ENCODE measurements at regions not wholly inside any gene's neighbourhood (a gene's known extent, or its start where the extent isn't known, plus 50 kb on each side); places are given as distances from the start of the nearest gene placed in this dataset.

DNA sequence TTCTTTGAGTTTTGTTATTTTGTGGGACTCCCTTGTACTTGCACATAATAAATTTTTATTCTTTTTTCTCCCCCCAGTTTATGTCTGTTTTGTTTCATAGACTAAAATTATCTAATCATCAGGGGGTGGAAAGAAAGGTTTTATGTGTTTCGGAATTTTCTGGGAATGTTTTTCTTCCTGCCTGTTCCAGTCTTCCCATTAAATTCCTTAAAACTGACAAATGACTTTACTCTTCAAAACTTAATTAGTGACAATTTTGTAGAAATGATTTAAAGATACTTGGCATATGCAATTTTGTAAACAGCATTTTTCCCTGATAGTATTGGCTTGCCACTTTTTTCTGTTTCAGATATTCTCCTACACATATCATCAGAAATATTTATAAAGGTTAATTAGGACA, 1813.4 kb downstream of the PCDH9 start:
- no peak for FAIRE-seq
- no peak for DNase-seq
- no peaks in the 10 kb centered on the region for H3K4me1 ChIP-seq (ENCODE audit: control insufficient read depth in 3 of 3, insufficient read depth in 2 of 3, low read depth in 1 of 3, low read length in 2 of 3)
- H3K4me3 ChIP-seq (ENCODE audit: low read depth in 1 of 3, low read length in 3 of 3): no peak overlapping the region
- 73 to 90% (median 84%) methylated on average over 1 of the region's 1 CpG for WGBS, 3 donors
- no peaks in the 10 kb centered on the region for H3K9me3 ChIP-seq (ENCODE audit: control insufficient read depth in 2 of 2, insufficient read depth in 1 of 2, low read depth in 1 of 2, low read length in 1 of 2)
- no peaks in the 10 kb centered on the region for H3K36me3 ChIP-seq (ENCODE audit: control insufficient read depth in 3 of 3, insufficient read depth in 2 of 3, low read depth in 1 of 3, low read length in 3 of 3)
- no peak overlapping the region for H3K27ac ChIP-seq (ENCODE audit: low read depth in 1 of 3, low read length in 2 of 3)
- no peaks in the 10 kb centered on the region for H3K27me3 ChIP-seq (ENCODE audit: control insufficient read depth in 3 of 3, insufficient read depth in 3 of 3, low read length in 3 of 3)

- Histone ChIP-seq H3K4me1 (ENCODE audit: control insufficient read depth in 3 of 3, insufficient read depth in 2 of 3, low read depth in 1 of 3, low read length in 2 of 3) (no peaks in the 10 kb centered on the region), H3K27me3 (ENCODE audit: control insufficient read depth in 3 of 3, insufficient read depth in 3 of 3, low read length in 3 of 3) (no peaks in the 10 kb centered on the region), H3K36me3 (ENCODE audit: control insufficient read depth in 3 of 3, insufficient read depth in 2 of 3, low read depth in 1 of 3, low read length in 3 of 3) (no peaks in the 10 kb centered on the region), H3K27ac (ENCODE audit: low read depth in 1 of 3, low read length in 2 of 3) (no peak overlapping the region), H3K4me3 (ENCODE audit: low read depth in 1 of 3, low read length in 3 of 3) (no peak overlapping the region), H3K9me3 (ENCODE audit: control insufficient read depth in 2 of 2, insufficient read depth in 1 of 2, low read depth in 1 of 2, low read length in 1 of 2) (no peaks in the 10 kb centered on the region)
- WGBS, 3 donors: 83 to 87% (median 86%) methylated on average over 2 of the region's 2 CpGs
- FAIRE-seq (no peak), DNase-seq (no peak)
These were observed 1815.9 kb downstream of the PCDH9 start for GRCh38 chr13:65414187-65414586.

DNA sequence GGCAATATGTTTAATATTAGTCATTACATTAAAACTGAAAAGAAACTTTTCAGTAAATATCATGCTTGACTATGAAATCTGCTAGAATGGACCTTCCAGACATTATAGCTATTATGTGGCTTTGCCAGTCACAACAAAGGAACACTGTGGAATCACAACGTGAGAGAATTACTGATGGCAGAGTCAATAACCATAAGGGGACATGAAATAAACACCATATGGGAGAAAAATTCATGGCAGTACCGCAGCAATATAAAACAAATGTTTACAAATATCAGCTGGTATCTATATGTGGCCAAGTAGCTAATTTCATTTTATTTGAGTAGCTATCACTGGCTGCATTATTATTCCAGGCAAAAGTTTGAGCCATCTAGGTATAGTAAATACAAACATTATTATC, 1818.6 kb downstream of the PCDH9 start:
- H3K27ac ChIP-seq (ENCODE audit: low read depth in 1 of 3, low read length in 2 of 3): no peak overlapping the region
- no peaks in the 10 kb centered on the region for H3K36me3 ChIP-seq (ENCODE audit: control insufficient read depth in 3 of 3, insufficient read depth in 2 of 3, low read depth in 1 of 3, low read length in 3 of 3)
- no peaks in the 10 kb centered on the region for H3K9me3 ChIP-seq (ENCODE audit: control insufficient read depth in 2 of 2, insufficient read depth in 1 of 2, low read depth in 1 of 2, low read length in 1 of 2)
- WGBS, 3 donors: 70 to 79% (median 72%) methylated on average over 2 of the region's 2 CpGs
- DNase-seq: no peak
- no peaks in the 10 kb centered on the region for H3K27me3 ChIP-seq (ENCODE audit: control insufficient read depth in 3 of 3, insufficient read depth in 3 of 3, low read length in 3 of 3)
- no peaks in the 10 kb centered on the region for H3K4me1 ChIP-seq (ENCODE audit: control insufficient read depth in 3 of 3, insufficient read depth in 2 of 3, low read depth in 1 of 3, low read length in 2 of 3)
- H3K4me3 ChIP-seq (ENCODE audit: low read depth in 1 of 3, low read length in 3 of 3): no peak overlapping the region
- FAIRE-seq: no peak

GRCh38 chr13:65410791-65411190, 1819.3 kb downstream of the PCDH9 start:
- Histone ChIP-seq H3K4me1 (ENCODE audit: control insufficient read depth in 3 of 3, insufficient read depth in 2 of 3, low read depth in 1 of 3, low read length in 2 of 3) (no peaks in the 10 kb centered on the region), H3K9me3 (ENCODE audit: control insufficient read depth in 2 of 2, insufficient read depth in 1 of 2, low read depth in 1 of 2, low read length in 1 of 2) (no peaks in the 10 kb centered on the region), H3K4me3 (ENCODE audit: low read depth in 1 of 3, low read length in 3 of 3) (no peak overlapping the region), H3K36me3 (ENCODE audit: control insufficient read depth in 3 of 3, insufficient read depth in 2 of 3, low read depth in 1 of 3, low read length in 3 of 3) (no peaks in the 10 kb centered on the region), H3K27ac (ENCODE audit: low read depth in 1 of 3, low read length in 2 of 3) (no peak overlapping the region), H3K27me3 (ENCODE audit: control insufficient read depth in 3 of 3, insufficient read depth in 3 of 3, low read length in 3 of 3) (no peaks in the 10 kb centered on the region)
- no peak for FAIRE-seq
- WGBS, 3 donors: 67 to 81% (median 73%) methylated on average over 3 of the region's 3 CpGs
- no peak for DNase-seq

DNA sequence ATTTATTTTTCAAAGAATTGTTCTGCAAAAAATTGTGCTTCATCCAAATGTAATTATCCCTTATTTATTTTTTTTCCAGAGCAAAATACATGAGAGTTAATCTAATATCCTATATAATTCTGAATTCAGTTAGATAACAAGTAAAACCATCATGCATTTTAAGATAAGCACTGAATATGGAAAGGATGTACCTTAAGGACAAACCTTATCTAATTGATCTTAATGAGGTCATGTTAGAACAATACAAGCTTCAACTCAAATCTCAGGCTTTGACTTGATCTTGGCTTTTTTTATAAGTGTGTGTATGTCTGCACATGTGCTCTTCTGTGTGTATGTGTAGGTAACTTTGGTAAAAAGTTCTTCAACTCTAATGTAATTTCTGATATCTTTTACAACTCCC, 1828.8 kb downstream of the PCDH9 start:
- Histone ChIP-seq H3K36me3 (ENCODE audit: control insufficient read depth in 3 of 3, insufficient read depth in 2 of 3, low read depth in 1 of 3, low read length in 3 of 3) (no peaks in the 10 kb centered on the region), H3K9me3 (ENCODE audit: control insufficient read depth in 2 of 2, insufficient read depth in 1 of 2, low read depth in 1 of 2, low read length in 1 of 2) (no peaks in the 10 kb centered on the region), H3K4me3 (ENCODE audit: low read depth in 1 of 3, low read length in 3 of 3) (no peak overlapping the region), H3K4me1 (ENCODE audit: control insufficient read depth in 3 of 3, insufficient read depth in 2 of 3, low read depth in 1 of 3, low read length in 2 of 3) (no peaks in the 10 kb centered on the region), H3K27me3 (ENCODE audit: control insufficient read depth in 3 of 3, insufficient read depth in 3 of 3, low read length in 3 of 3) (no peaks in the 10 kb centered on the region), H3K27ac (ENCODE audit: low read depth in 1 of 3, low read length in 2 of 3) (no peak overlapping the region)
- no peak for FAIRE-seq
- DNase-seq: no peak

DNA sequence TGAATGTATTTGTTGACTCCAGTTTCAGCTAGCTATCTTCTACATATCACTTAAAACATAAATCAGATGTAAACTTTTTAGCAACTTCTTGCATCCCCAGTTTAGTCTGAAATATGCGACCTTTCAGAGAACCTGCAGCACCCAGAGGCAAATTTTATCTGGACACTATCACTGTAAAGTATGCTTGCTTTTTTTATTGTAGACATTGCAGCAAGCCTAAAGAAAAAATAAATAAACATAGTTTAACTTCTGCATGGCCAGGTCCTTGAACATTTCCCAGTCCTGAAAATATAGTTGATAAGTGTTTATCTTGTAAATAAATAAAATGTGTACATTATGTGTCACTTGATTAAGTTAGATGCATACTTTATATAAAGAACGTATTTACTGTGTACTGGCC, 1829.4 kb downstream of the PCDH9 start:
- no peaks in the 10 kb centered on the region for H3K4me1 ChIP-seq (ENCODE audit: control insufficient read depth in 3 of 3, insufficient read depth in 2 of 3, low read depth in 1 of 3, low read length in 2 of 3)
- no peaks in the 10 kb centered on the region for H3K36me3 ChIP-seq (ENCODE audit: control insufficient read depth in 3 of 3, insufficient read depth in 2 of 3, low read depth in 1 of 3, low read length in 3 of 3)
- H3K27me3 ChIP-seq (ENCODE audit: control insufficient read depth in 3 of 3, insufficient read depth in 3 of 3, low read length in 3 of 3): no peaks in the 10 kb centered on the region
- FAIRE-seq (no peak), DNase-seq (no peak)
- no peaks in the 10 kb centered on the region for H3K9me3 ChIP-seq (ENCODE audit: control insufficient read depth in 2 of 2, insufficient read depth in 1 of 2, low read depth in 1 of 2, low read length in 1 of 2)
- H3K4me3 ChIP-seq (ENCODE audit: low read depth in 1 of 3, low read length in 3 of 3): no peak overlapping the region
- WGBS, 3 donors: 62 to 66% (median 63%) methylated on average over 2 of the region's 2 CpGs
- H3K27ac ChIP-seq (ENCODE audit: low read depth in 1 of 3, low read length in 2 of 3): no peak overlapping the region

- Histone ChIP-seq H3K27me3 (ENCODE audit: control insufficient read depth in 3 of 3, insufficient read depth in 3 of 3, low read length in 3 of 3) (no peaks in the 10 kb centered on the region), H3K27ac (ENCODE audit: low read depth in 1 of 3, low read length in 2 of 3) (no peak overlapping the region), H3K4me1 (ENCODE audit: control insufficient read depth in 3 of 3, insufficient read depth in 2 of 3, low read depth in 1 of 3, low read length in 2 of 3) (no peaks in the 10 kb centered on the region), H3K4me3 (ENCODE audit: low read depth in 1 of 3, low read length in 3 of 3) (no peak overlapping the region), H3K36me3 (ENCODE audit: control insufficient read depth in 3 of 3, insufficient read depth in 2 of 3, low read depth in 1 of 3, low read length in 3 of 3) (no peaks in the 10 kb centered on the region), H3K9me3 (ENCODE audit: control insufficient read depth in 2 of 2, insufficient read depth in 1 of 2, low read depth in 1 of 2, low read length in 1 of 2) (peaks cover 0 to 12% of the 10 kb centered on the region in 2 donors)
- FAIRE-seq (no peak), DNase-seq (no peak)
- 72 to 91% (median 84%) methylated on average over 6 of the region's 6 CpGs for WGBS, 3 donors
These were observed 1842.3 kb downstream of the PCDH9 start for GRCh38 chr13:65387743-65388347.

DNA sequence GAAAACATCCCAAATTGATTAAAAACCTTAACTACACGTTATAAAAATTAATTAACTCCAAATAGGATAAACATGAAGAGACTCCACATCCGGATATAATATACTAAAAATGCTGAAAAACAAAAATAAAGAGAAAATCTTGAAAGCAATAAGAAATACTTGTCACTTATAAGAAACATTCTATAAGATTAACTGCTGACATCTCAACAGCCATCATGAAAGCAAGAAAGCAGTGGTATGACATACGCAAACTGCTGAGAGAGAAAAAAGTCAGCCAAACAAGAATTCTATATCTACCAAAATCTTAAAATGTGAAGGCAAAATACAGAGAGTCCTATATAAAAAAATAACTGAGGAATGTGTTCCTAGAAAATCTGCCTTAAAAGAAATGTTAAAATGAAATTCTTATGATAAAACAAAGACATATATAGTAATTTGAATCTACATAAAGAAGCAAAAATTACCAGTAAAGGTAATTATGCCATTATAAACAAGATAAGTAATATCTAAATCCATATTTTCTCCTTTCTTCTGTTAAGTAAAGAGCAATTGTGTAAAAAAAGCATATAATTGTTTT, 1851.1 kb downstream of the PCDH9 start:
- no peak for FAIRE-seq
- no peaks in the 10 kb centered on the region for H3K27me3 ChIP-seq (ENCODE audit: control insufficient read depth in 3 of 3, insufficient read depth in 3 of 3, low read length in 3 of 3)
- no peak overlapping the region for H3K4me3 ChIP-seq (ENCODE audit: low read depth in 1 of 3, low read length in 3 of 3)
- H3K9me3 ChIP-seq (ENCODE audit: control insufficient read depth in 2 of 2, insufficient read depth in 1 of 2, low read depth in 1 of 2, low read length in 1 of 2): peaks cover 0 to 8% of the 10 kb centered on the region in 2 donors
- 53 to 62% (median 57%) methylated on average over 3 of the region's 3 CpGs for WGBS, 3 donors
- no peaks in the 10 kb centered on the region for H3K36me3 ChIP-seq (ENCODE audit: control insufficient read depth in 3 of 3, insufficient read depth in 2 of 3, low read depth in 1 of 3, low read length in 3 of 3)
- no peak for DNase-seq
- H3K4me1 ChIP-seq (ENCODE audit: control insufficient read depth in 3 of 3, insufficient read depth in 2 of 3, low read depth in 1 of 3, low read length in 2 of 3): no peaks in the 10 kb centered on the region
- no peak overlapping the region for H3K27ac ChIP-seq (ENCODE audit: low read depth in 1 of 3, low read length in 2 of 3)

DNA sequence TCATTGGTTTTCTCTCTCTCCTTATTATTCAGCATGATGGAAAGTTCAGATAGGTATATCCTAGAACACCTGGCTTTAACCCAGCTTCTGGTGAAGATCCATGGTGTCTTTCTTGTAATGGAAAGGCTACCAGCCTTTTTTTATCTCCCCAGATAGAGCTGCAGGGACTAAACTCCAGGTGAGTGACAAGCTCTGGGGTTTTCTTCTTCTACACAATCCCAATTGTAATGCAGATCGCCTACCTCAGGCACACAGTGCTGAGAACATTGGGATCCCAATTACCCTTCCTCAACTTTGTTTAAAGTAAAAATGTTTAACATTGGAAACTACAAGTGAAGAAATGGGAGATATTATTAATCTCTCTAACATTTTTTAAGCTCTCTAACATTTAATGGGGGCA, 1851.7 kb downstream of the PCDH9 start:
- no peak for FAIRE-seq
- H3K4me1 ChIP-seq (ENCODE audit: control insufficient read depth in 3 of 3, insufficient read depth in 2 of 3, low read depth in 1 of 3, low read length in 2 of 3): no peaks in the 10 kb centered on the region

More for the DNA sequence above, 1851.7 kb downstream of the PCDH9 start:
- WGBS, 3 donors: 85 to 96% (median 90%) methylated on average over 1 of the region's 1 CpG
- Histone ChIP-seq H3K9me3 (ENCODE audit: control insufficient read depth in 2 of 2, insufficient read depth in 1 of 2, low read depth in 1 of 2, low read length in 1 of 2) (peaks cover 0 to 8% of the 10 kb centered on the region in 2 donors), H3K4me3 (ENCODE audit: low read depth in 1 of 3, low read length in 3 of 3) (no peak overlapping the region), H3K27ac (ENCODE audit: low read depth in 1 of 3, low read length in 2 of 3) (no peak overlapping the region), H3K27me3 (ENCODE audit: control insufficient read depth in 3 of 3, insufficient read depth in 3 of 3, low read length in 3 of 3) (no peaks in the 10 kb centered on the region), H3K36me3 (ENCODE audit: control insufficient read depth in 3 of 3, insufficient read depth in 2 of 3, low read depth in 1 of 3, low read length in 3 of 3) (no peaks in the 10 kb centered on the region)
- DNase-seq: no peak
